WI38 (cell line): ENCODE measurements at regions not wholly inside any gene's neighbourhood (a gene's known extent, or its start where the extent isn't known, plus 50 kb on each side); places are given as distances from the start of the nearest gene placed in this dataset.

Experiments used
- H3K4me3 ChIP-seq: 2 replicates; pipeline ENCODE4 v1.5.1; 2011; ENCODE audit warnings: low read depth, mild to moderate bottlenecking, control low read depth, low read length
- TF ChIP-seq, protein P1 (sequence below): IDR thresholded peaks from 2 replicates; pipeline ENCODE4 v1.5.1; 2012; ENCODE audit warnings: low read depth, mild to moderate bottlenecking, control low read depth, low read length

DNA sequence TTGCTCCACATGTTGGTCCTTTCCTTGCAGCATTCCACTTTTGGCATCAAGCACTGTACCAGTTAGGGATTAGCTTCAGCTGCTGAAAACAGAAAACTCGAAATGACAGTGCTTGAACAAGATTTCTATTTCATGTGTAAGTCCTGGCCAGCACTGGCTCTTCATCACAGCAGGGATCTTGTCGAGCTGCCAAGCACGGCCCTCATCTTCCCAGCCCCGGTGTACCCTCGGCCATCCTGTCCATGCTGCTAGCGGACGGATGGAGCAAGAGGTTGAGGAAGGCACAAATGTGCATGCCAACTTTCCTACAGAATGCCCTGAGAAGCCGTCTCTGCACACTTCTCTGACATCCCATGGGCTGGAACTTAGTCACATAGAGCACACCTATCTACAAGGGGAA is 130.6 kb downstream of the TENT4A start:
- no peak overlapping the region for H3K4me3 ChIP-seq

DNA sequence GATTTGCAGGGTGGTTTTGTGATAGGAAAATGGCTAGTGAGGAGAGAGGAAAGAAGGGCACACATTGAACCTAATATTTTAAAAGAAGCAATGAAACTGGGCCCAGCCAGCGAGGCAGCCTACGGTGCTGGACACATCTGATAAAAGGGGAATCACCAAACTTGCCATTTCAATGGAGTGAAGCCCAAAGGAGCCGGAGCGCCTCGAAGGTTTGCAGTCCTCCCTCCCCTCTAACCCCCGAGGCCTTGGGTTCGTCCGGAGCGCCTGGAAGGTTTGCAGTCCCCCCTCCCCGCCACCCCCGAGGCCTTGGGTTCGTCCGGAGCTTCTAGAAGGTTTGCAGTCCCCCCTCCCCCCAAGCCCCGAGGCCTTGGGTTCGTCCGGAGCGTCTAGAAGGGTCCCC is 132.6 kb downstream of the TENT4A start:
- TF ChIP-seq, protein P1, sequence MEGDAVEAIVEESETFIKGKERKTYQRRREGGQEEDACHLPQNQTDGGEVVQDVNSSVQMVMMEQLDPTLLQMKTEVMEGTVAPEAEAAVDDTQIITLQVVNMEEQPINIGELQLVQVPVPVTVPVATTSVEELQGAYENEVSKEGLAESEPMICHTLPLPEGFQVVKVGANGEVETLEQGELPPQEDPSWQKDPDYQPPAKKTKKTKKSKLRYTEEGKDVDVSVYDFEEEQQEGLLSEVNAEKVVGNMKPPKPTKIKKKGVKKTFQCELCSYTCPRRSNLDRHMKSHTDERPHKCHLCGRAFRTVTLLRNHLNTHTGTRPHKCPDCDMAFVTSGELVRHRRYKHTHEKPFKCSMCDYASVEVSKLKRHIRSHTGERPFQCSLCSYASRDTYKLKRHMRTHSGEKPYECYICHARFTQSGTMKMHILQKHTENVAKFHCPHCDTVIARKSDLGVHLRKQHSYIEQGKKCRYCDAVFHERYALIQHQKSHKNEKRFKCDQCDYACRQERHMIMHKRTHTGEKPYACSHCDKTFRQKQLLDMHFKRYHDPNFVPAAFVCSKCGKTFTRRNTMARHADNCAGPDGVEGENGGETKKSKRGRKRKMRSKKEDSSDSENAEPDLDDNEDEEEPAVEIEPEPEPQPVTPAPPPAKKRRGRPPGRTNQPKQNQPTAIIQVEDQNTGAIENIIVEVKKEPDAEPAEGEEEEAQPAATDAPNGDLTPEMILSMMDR, result no peak
- no peak overlapping the region for H3K4me3 ChIP-seq

More for the DNA sequence above, 130.6 kb downstream of the TENT4A start:
- TF ChIP-seq, protein P1, result no peak

- TF ChIP-seq, protein P1, result no peak
- no peak overlapping the region for H3K4me3 ChIP-seq
Measured at GRCh38 chr5:6847870-6848269, 134.6 kb downstream of the TENT4A start.

- TF ChIP-seq, protein P1, result no peak
- no peak overlapping the region for H3K4me3 ChIP-seq
Measured at GRCh38 chr5:6849316-6850105, 136.3 kb downstream of the TENT4A start.

DNA sequence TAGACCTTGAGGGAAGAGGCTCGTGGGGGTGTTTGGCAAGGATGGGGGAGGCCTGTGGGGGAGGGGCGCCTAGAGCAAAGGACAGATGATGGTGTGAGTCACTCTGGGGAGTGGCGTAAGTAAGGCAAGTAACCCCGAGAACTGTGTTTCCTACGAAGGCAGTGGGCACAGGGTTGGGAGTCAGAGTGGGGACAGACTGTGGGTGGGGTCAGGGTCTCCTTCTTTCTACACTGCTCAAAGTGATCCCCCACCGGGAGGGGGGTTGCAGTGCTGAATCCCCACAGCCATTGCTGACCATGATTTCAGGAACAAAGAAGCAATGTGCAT is 136.8 kb downstream of the TENT4A start:
- TF ChIP-seq, protein P1, result no peak
- H3K4me3 ChIP-seq, result no peak overlapping the region

- TF ChIP-seq, protein P1, result no peak
- no peak overlapping the region for H3K4me3 ChIP-seq
Measured at GRCh38 chr5:6856653-6857052, 143.4 kb downstream of the TENT4A start.

- no peak overlapping the region for H3K4me3 ChIP-seq
- TF ChIP-seq, protein P1, result no peak
Measured at GRCh38 chr5:6858419-6858818, 145.2 kb downstream of the TENT4A start.
